GM18520 (cell line): ENCODE measurements at regions not wholly inside any gene's neighbourhood (a gene's known extent, or its start where the extent isn't known, plus 50 kb on each side); places are given as distances from the start of the nearest gene placed in this dataset.
"Not testable (repeated sequence)": the region's sequence is repeated elsewhere in the genome, so short reads cannot be mapped to it uniquely, and the experiment has no call there.

Experiments
- ATAC-seq: cut with Tn5 transposase; IDR thresholded peaks from one replicate; pipeline ENCODE4 v1.9.1; 2021; ENCODE audit not compliant: unreplicated experiment

- ATAC-seq: no peak
Observed at GRCh38 chr9:31740705-31741104, 643.7 kb upstream of the ACO1 start.

- no peak for ATAC-seq
Observed at GRCh38 chr9:31744589-31744988, 639.9 kb upstream of the ACO1 start.

- ATAC-seq: no peak
Observed at GRCh38 chr9:31745468-31745867, 639.0 kb upstream of the ACO1 start.

- no peak for ATAC-seq
Observed at GRCh38 chr9:31745886-31746285, 638.6 kb upstream of the ACO1 start.

DNA sequence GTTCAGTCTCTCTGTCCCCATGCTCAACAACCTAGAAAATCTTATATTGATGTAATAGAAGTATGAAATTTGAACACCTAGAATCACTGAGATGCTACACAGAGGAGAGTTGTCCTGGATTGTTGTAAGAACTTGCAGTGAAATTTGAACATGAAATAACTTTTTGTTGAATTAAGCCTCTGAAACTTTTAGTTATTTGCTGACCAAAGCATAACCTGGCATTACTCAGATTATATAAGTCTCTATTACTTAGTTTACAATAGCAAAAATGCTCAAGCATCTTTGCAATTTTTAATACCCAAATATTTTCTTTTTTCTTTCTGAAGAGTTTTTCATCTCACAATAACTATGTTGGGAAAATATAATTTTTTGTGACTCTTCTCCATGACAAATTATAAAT is 630.7 kb upstream of the ACO1 start:
- no peak for ATAC-seq

GRCh38 chr9:31759703-31760102 is 624.7 kb upstream of the ACO1 start:
- ATAC-seq: no peak

DNA sequence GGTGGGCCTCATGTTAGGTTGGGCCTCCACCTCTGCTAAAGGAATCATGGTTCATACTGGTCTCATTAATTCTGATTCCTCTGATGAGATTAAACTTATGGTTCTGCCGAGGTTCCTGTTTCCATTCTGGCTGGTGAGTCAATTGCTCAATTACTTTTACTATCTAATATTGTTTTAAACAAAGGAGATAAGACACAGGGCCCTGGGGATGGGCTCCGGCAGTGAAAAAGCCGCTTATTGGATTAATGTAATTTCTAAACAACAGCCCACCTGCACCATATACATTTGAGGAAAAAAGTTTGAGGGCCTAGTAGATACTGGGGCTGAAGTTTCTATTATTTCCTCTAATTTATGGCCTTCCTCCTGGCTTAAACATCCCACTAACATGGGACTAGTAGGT is 610.4 kb upstream of the ACO1 start:
- ATAC-seq: not testable (repeated sequence)

DNA sequence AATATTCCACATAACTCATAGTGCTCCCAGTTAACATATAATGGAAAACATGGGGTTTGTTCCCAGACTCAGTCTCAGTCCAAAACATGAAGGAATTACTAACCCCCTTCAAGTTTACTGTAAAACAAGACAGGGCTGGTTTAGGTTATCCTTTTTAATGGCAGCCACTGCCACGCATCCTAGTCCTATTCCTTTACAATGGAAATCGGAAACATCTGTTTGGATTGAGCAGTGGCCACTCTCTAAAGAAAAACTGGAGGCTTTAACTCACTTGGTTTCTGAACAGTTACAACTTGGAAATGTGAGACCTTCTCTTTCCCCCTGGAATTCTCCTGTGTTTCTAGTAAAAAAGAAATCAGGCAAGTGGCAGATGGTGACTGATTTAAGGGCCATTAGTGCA is 609.9 kb upstream of the ACO1 start:
- ATAC-seq: no peak

GRCh38 chr9:31776471-31776870 is 608.0 kb upstream of the ACO1 start:
- ATAC-seq: no peak

DNA sequence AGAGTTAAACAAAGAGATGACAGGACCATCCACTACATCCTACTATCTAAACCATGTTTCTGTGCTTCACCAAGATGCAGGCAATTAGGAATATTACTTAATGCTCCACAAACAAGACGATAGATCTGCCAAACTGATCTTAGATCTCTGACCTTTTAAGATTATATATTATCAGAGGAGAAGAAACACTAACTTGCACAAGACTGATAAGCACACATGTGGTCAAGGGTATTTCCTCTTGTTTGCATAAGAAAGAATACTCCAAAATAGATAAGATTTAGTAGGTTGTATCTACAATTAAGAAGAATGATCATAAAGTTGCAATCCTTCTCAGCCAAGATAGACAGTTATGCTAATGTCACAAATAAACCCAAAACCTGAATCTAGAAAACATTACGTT is 601.0 kb upstream of the ACO1 start:
- ATAC-seq: no peak

GRCh38 chr9:31790720-31791119 is 593.7 kb upstream of the ACO1 start:
- ATAC-seq: no peak

GRCh38 chr9:31799953-31800609 is 584.4 kb upstream of the ACO1 start:
- no peak for ATAC-seq

- no peak for ATAC-seq
Observed at GRCh38 chr9:31807574-31808256, 576.7 kb upstream of the ACO1 start.

DNA sequence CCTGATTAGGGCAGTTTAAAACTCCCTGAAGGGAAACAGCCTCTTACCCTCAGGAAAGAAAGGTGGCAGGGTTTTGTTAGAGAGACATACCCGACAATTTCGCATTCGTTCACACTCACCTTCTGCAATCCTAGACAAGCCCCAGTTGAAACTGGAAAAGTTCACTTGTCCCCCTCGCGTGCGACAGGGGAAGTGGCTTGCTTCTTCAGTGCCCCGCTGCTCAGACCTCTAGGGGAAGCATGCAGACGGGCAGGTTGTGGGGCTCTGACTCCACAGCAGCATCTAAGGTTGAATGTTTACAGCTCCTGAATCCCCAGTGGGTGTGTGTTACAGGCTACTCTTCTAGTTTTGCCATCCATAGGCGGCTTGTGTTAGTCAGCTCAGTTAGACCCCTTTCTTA is 575.7 kb upstream of the ACO1 start:
- no peak for ATAC-seq

- ATAC-seq: no peak
Observed at GRCh38 chr9:31820426-31820825, 564.0 kb upstream of the ACO1 start.

- no peak for ATAC-seq
Observed at GRCh38 chr9:31821583-31821982, 562.9 kb upstream of the ACO1 start.

- ATAC-seq: no peak
Observed at GRCh38 chr9:31823365-31823764, 561.1 kb upstream of the ACO1 start.

DNA sequence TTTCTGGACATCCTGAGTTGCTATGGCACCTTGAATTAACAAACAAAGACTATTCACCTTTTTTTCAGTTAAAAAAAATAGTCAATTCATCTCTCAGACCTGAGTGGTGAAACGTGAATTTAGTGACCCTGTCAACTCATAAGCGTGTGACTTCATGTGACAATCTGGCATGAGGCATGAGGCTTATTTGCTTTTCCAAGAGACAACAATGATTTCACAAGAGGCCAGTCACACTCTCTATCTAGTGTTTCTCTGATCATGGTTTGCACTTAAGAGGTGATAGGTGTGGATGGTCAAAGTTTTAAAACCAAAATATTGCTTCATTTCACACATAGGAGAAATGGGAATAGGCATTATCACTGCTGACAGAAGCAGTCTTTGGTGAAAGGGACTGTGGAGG is 559.6 kb upstream of the ACO1 start:
- no peak for ATAC-seq

DNA sequence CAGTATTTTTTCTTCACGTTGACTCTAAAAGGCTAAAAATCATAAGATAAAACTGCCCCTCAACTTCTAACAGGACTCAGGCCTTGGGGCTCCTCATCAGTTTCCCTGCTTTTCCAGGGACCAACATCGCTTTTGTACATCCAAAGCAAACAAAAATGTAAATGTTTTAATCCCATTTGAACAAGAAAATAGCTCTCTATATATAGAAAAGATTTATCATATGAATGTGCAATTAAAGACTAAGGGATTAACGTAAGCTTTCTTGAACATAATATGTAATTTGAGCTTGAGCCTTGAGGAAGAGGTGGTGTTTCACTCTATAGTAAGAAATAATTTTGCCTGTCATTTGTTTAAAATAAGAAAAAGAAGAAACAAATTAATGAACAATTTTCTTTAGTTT is 547.2 kb upstream of the ACO1 start:
- no peak for ATAC-seq

DNA sequence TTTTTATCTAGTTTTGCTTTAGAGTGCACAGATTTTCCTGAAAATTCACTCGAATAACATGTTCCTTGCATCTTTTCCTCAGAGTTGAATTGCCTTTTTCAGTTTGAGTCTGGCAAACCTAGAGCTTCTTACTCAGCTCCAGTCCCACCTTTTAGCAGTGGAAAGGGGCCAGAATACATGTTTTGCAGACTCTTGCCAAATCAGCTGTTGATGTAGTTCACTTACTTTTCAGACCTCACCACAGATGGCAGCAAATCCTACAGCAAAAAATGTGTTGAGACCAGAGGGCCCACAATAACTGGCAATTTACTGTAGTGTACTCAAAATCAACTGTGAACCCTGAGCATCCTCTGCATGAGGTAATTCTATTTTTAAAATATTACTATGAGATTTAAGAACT is 545.2 kb upstream of the ACO1 start:
- no peak for ATAC-seq

GRCh38 chr9:31840702-31841101 is 543.7 kb upstream of the ACO1 start:
- ATAC-seq: no peak

- no peak for ATAC-seq
Observed at GRCh38 chr9:31847963-31848362, 536.5 kb upstream of the ACO1 start.
